GM18873 (cell line): ENCODE measurements at regions not wholly inside any gene's neighbourhood (a gene's known extent, or its start where the extent isn't known, plus 50 kb on each side); places are given as distances from the start of the nearest gene placed in this dataset.
"Not testable (repeated sequence)": the region's sequence is repeated elsewhere in the genome, so short reads cannot be mapped to it uniquely, and the experiment has no call there.

Experiments used
- ATAC-seq: cut with Tn5 transposase; IDR thresholded peaks from one replicate; pipeline ENCODE4 v1.9.1; 2021; ENCODE audit warnings: mild to moderate bottlenecking, moderate library complexity, moderate number of reproducible peaks; ENCODE audit not compliant: unreplicated experiment, low FRiP score

DNA sequence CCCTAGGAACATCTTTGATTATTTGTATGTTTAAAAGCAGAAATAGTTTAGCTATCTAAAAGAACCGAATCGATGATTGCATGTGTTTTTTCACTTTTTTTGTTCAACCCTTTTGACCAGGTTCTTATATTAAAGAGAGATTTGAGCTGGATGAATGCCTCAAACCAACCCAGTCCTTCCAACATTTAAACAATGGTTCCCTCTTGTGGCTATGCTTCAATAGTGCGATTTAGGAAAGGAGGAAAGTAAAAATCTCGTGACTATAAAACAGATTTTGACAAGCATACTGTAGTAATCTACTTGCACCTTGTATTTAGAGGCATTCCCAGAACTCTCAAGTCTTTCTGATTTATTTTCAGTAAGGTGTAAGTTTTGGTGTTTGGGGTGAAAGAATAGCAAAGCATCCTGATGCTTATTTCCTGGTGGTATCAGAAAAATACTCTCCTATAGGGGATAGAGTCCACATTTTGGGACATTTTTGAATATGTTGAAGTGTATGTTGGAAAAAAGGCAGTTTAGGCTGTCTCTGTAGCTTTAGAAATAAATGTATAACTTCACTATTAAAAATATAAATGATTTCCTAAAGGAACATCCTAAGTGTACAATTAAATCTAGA lies 159.6 kb upstream of the KCNH8 start:
- ATAC-seq = no peak

DNA sequence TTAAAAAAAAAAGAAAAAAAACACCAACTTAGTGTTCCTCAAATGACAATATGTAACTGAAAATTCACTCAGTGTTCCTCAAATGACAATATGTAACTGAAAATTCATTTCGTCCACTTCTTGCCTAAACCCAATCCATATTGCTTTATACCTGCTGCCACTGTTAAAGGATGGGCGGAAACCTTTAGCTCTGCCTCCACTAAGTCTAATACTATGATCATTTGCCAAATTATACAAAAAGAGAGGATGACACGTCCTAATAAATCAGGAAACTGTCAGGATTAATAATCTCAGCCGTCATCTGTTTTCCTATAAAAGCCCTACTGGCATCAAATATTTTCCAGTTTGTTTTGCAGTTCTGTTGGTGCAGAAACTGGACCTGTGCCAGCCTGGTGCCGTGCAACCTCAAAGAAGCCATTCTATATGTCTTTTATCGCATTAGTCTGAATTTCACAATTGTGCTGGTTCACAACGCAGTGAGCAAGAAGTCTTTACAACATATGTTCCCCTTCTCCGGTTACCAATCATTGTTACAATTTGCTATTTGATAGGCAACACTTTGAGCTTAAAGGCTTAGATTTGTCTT lies 160.4 kb upstream of the KCNH8 start:
- ATAC-seq = no peak

DNA sequence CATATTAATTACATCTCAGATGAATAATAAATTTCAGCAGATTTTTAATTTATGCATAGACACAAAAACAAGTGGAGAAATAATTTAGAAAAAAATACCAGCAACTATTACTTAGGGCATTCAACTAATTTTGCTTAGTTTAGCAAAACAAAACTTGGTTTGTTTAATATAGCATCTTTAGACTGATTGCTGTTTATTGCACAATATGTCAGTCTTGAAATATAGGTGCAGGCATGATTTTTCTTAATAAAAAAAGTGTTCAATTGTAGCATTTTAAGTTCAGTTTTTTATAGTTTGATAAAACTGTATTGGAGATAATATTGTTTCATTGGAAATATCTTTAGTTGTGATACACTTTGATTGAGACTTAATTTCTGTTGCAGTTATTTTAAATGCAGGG lies 161.2 kb upstream of the KCNH8 start:
- ATAC-seq = no peak

DNA sequence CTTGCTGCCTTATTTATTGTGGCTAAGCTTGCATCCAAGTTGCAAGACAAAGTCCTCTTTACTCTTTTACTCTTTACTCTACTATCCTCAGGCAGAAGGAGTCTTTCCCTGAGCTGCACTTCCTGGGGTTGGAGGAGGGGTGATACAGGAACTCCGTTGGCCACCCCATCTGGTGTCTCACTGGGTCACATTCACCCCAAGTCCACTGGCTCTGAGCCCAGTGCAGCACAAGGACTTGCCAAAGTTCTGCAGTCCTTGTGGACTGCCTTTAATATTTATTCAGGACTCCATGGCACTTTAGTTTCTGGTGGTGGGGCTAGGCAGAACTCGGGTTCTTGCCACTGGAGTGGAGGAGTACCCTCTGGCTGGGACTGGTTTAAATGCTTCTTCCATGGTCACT lies 165.4 kb upstream of the KCNH8 start:
- no peak for ATAC-seq

DNA sequence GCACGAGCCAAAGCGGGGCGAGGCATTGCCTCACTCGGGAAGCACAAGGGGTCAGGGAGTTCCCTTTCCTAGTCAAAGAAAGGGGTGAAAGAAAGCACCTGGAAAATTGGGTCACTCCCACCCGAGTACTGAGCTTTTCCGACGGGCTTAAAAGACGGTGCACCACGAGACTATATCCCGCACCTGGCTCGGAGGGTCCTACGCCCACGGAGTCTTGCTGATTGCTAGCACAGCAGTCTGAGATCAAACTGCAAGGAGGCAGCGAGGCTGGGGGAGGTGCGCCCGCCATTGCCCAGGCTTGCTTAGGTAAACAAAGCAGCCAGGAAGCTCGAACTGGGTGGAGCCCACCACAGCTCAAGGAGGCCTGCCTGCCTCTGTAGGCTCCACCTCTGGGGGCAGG lies 172.2 kb upstream of the KCNH8 start:
- ATAC-seq = not testable (repeated sequence)

DNA sequence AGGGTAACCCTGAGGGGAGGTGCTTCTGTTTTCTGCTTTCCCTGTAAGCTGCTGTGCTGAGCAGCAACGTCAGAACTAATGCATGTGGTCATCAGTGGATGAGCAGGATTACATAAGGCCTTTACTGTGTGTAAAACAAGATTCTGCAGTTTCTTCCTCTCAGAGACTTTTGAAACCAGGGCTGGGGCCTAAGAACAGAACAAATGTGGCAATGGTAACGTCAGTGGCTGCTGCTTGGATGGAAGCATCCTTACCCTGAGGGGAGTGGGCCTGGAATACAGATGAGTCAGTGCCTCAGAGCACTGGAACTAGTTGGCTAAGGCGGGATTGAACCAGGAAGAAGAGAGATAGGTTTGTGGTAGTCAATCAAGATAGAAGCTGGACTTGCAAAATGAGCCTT lies 180.2 kb upstream of the KCNH8 start:
- ATAC-seq = no peak

DNA sequence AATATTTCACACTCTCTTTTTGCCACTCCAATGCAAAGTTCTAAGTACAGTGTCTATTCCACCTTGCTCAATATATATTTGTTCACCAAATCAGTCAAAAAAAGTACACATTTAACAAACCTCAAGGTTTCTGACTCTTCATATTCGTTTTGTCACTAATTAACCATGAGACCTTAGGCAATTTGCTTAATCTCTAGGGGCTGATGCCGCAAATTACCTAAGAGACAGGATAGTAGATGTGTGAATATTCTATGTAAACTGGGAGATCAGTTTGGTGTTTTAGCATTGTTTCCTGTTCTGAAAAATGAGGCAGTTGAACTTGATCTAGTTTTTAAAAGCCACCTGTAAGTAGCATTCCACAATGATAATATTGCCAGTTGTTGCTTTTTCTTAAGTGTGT lies 182.5 kb upstream of the KCNH8 start:
- ATAC-seq = no peak

DNA sequence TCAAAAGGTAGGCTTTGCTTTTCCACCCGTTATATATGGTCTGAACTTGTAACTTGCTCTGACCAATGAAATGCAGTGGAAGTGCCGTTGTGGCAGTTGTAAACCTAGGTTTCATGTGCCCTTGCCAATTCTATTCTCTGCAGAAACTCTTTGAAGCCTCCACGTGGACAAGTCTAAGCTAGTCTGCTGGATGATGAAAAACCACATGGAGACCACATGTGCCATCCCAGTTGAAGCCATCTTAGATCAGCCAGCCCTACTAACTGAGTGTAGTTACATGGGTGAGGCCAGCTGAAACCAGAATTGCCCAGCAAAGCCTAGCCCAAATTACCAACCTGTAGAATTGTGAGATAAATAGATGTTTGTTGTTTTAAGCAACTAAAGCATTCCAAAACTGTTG lies 183.7 kb upstream of the KCNH8 start:
- no peak for ATAC-seq

DNA sequence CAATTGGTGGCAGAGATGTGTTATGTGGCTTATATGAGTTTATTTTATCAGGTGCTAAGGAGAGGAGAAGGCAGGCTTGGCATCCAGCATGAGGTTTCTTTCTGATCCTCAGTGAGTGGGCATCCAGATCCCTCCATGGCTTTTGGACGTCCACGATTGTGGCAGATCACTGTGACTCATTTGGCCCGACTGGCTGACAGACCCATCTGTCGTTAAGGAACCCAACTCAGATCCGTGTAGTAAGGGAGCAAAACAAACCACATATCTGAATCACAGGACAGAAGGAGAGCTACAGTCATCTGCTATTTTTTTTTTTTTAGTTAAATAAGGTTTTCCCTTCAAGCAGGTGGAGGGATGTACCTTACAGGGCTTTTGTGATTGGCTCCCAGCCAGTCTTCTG lies 197.0 kb upstream of the KCNH8 start:
- no peak for ATAC-seq

DNA sequence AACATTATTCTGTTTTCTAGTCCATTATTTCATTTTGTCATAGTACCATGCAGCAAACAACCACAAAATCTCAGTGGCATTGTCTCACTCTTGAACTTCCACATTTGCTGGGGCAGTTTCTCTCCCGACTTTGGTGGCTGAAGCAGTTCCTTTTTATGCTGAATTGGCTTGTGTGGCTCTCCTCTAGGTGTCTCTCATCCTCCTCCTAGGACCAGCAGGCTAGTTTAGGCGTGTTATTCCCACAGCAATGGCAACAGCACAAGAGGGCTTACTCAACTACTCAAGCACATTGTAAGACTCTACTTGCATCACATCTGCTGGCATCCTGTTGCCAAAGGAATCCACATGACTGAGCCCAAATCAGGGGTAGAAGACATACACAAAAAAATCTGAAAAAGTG lies 201.8 kb upstream of the KCNH8 start:
- no peak for ATAC-seq

DNA sequence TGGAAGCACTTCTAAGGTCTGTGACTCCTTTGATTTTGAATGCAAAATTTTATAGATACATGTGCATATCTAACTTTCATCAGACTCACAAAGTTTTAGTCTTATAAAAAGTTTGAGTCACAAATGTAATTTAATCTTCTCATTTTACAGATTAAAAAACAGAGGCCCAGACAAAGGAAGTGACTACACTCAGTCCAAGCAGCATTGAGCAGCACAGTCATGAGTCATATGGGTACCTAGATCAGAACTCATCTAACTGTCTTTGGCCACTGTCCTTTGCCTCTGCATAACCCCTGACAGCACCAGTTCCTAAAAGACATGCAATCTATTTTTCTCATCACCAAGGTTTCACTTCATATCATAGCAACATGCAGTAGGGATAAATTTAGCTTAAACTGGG lies 210.7 kb upstream of the KCNH8 start:
- ATAC-seq = no peak

DNA sequence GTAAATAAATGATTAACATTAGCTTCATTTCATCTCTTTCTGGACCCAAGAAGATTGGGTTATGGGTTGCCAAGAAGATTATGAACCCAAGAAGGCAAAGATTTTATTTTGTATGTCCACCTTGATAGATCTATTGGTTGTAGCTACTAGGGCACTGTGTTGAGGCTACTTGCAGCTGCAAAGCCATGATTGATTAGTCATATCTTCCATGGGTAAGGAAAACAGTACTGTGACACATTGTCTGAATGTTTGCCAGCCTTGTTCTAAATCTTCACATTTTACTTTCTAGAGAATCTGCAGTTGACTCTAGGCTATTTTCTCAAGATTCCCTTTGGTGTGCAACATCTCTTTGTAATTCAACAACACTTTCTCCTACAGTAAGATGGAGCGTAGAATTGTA lies 229.2 kb upstream of the KCNH8 start:
- ATAC-seq = no peak

DNA sequence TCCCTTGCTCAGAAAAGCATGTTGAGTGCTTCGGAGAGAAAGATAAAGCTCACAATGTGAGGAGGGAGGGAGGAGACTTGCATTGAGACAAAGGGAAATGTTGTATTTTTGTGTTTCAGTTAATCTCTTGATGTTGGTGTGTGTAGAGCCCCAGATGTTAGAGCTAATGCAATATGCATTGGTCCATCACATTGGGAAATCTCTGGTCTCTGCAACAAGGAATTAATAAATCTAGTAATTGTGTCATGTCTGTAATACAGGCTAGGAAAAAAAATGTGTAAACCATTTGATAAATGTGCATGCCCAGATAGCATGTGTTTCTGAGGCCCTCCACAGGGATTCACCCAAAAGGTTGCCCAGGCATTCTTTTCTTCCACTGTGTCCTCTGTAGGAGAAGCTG lies 230.4 kb upstream of the KCNH8 start:
- no peak for ATAC-seq

DNA sequence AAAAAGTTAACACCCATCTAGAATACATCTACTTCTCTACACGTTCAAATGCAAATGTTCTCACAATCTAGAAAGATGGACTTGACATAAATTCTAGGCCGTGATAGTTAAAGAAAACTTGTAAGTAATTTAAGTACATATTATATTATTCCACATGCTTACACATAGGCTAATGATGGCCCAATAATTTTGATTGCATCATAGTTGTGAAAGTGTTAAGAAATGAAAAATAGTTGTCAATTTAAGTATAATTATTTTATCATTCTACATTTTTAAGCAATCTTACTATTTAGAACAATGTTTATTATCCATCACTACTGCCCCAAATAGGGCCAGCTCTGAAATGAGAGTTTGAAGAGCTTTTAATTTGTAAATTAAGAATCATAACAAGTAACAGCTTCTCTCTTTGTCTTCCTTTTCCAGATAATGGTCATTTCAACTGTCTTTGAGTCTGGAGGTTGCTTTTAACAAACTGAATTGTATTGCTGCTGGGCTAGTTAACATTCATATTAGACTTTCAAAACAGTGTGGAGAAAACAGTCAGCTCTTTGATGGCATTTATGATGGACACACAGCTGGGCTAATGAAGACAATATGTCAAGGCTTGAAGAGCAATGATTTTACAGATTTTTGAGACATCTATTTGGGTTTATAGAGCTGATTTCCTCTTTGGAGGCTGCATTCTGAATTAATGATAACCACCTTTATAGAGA lies 246.1 kb upstream of the KCNH8 start:
- ATAC-seq = no peak

DNA sequence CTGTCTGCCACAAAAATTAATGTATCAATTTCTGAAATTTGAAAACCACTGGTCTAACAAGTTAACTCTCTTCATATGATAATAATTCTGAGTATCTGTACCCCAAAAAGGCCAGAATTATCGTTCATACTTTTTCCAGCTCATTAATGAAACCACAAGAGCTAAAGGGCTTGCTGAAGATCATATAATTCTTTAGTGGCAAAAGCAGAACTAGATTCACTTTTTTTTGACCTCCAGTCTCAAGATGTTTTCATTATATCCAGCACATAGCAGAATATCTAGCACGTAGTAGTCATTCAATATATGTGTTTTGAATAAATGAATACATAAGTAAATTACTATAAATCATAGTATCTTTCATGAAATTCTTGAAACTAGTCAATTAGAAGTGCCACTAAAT lies 246.7 kb upstream of the KCNH8 start:
- no peak for ATAC-seq

DNA sequence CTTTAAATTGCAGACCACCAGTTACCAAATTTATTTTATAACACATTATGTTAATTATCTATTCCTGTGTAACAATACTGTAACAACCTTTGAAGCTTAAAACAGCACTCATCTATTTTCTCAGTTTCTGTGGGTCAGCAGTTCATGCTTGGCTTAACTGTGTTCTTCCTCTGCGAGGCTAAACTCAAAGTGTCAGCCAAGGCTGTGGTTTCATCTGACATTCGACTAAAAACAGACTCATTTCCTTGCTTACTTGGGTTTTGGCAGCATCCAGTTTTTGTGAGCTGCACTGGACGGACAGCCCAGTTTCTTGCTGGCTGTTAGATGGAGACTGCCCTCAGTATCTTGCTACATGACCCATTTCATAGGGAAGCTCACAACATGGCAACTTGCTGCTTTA lies 247.3 kb upstream of the KCNH8 start:
- no peak for ATAC-seq

DNA sequence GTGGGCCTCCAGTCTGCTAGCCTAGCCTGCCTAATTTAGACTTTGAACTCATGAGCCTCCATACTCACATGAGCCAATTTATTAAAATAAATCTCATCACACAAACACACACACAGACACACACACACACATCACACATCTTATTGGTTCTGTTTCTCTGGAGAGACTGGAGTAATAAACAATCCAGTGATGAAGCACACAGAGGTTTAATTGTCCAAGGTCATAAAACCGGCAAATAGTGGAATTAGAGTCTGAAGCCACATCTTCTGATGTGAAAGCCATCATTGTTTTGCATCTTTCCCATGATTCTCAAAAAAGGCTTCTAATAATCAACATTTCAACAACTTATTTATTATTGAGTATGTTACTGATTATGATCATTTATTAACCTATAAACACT lies 249.4 kb upstream of the KCNH8 start:
- ATAC-seq = no peak

DNA sequence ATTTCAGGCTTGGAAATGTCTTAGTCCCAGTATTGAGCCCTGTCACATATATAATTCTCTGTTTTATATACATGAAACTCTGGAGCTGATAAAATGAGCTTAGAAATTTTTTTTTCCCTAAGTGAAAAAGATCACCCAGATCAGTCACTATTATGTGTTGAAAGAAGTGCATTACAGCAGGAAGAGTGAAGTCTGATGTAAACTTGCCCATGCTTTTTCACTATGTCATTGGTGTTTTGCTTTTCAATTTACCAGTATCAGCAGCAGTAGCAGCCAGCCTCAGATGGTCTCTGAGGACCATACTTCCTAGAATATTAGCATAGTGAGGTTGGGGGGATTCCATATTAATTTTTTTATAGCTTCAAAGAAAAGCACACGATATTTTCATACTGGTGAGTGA lies 255.6 kb upstream of the KCNH8 start:
- no peak for ATAC-seq

DNA sequence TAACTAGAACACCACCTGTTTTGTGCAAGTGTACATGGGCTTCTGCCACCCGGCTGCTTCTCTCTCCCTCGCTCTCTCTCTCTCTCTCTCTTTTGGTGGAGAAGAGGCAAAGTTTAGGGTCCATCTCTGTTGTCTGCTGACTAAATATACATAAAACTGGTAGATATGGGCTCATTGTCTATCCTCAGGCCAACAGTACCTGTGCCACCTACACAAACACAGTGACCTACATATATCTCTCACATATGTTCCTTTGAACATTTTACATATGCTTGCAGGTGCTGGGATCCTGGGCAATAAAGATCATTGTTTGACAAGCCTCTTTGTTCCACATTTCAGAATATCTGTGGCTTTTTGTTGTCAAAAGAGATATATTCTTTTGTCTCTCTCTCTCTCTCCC lies 256.3 kb upstream of the KCNH8 start:
- ATAC-seq = no peak

DNA sequence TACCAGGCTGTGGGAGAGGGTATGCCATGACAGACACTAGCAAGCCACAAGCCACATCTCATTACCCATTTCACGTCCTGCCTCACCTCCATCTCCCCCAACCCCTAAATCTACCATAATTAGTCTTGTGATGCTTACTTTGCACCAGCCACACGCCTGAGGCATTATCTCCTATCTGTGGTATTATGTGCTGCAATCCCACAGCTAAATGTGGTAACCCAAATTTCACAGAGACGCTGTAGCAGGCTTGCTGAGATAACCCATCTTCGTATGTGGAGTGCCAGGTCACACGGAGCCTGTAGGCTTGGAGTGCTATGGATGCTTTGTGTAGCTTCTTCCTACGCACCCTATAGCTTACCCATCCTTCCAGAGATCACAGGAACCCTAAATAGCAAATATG lies 256.7 kb upstream of the KCNH8 start:
- ATAC-seq = no peak

DNA sequence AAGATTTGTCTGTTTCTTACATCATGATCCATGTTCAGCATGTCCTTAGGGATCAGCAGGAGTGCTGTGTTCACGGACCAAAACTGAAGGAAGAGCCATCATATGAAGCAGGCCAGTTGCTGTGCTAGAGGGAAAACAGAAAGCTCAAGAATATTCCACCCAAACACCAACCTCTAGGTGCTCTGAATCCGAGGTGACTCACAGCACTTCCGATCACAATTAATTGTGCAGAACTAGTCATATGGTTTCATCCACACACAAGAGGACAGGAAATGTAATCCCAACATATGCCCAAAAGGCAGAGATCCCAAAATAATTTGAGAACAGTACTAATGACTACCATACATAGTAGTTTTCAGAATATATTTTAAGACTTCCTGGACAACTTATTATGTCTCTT lies 257.9 kb upstream of the KCNH8 start:
- no peak for ATAC-seq

DNA sequence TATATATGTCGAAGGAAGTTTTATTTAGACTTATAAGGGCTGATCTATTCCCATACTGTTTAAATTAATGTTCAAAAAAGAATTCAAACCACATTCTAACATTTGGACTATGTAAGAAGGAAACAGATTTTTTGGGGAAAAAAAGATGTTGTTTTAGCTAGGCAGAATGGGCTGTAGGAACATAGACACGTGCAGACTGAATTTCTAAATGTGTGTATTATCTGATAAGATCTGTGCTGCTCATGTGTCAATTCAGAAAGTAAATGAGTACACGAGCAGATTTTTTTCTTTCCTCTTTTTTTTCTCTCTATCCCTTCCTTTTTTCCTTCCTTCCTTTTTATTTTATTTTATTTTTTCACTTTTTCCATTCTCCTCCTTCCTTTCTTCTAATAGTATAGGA lies 259.5 kb upstream of the KCNH8 start:
- no peak for ATAC-seq
